H1 (cell line): ENCODE measurements at regions not wholly inside any gene's neighbourhood (a gene's known extent, or its start where the extent isn't known, plus 50 kb on each side); places are given as distances from the start of the nearest gene placed in this dataset.

Experiments used
- HDAC2 ChIP-seq, 2 experiments: fragments of 300-600 bp in 1 of 2; sonication (generic) in 1 of 2; IDR thresholded peaks; 2 replicates each; pipeline ENCODE4 v1.6.1; 2011 to 2012; ENCODE audit warnings: low read depth in 2 of 2, low read length in 2 of 2, mild to moderate bottlenecking in 2 of 2, moderate library complexity in 2 of 2, borderline replicate concordance in 1 of 2, inconsistent platforms in 1 of 2

DNA sequence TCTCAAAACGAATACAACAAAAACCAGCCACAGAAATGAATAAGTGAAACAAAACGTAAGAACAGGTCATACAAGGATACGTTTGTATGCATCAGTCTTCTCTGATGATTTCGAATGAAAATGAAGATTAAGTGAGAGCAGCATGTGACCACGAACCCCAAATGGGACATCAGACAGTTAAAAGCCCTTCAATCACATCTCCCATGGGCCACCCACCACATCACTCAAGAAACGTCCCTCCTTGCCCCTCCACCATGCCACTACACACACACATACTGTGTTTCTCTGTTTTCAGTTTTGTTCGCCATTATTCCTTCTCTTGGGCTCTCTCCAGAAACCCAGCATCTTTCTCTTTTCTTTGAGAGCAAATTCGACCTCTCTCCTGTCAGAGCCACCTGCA lies 355.6 kb upstream of the KAZN start (continued):
- TF ChIP-seq HDAC2 (IDR thresholded peaks at IDR 0.05; ENCODE audit: borderline replicate concordance in 1 of 2, low read depth in 2 of 2, low read length in 2 of 2), result no peak
